T-helper 2 cell treated with Interferon-gamma antibody and Interleukin-4, amounts not matched to agents 5 μg/mL and 100 μg/mL, for 36 hours (primary cell): ENCODE measurements at regions not wholly inside any gene's neighbourhood (a gene's known extent, or its start where the extent isn't known, plus 50 kb on each side); places are given as distances from the start of the nearest gene placed in this dataset.

Source experiments
- DNase-seq: peaks from one replicate; pipeline ENCODE4 v3.0.0; 2021; ENCODE audit warnings: low spot score
- H3K27ac Mint-ChIP-seq: one replicate; pipeline ENCODE4 v1.8.0; 2021; ENCODE audit warnings: mild to moderate bottlenecking, mixed read lengths
- H3K27me3 Mint-ChIP-seq: one replicate; pipeline ENCODE4 v1.8.0; 2021; ENCODE audit warnings: low read depth, mixed read lengths
- H3K36me3 Mint-ChIP-seq: one replicate; pipeline ENCODE4 v1.8.0; 2021; ENCODE audit warnings: low read depth, mixed read lengths
- H3K4me1 Mint-ChIP-seq: one replicate; pipeline ENCODE4 v1.8.0; 2021; ENCODE audit warnings: low read depth, mixed read lengths
- H3K4me3 Mint-ChIP-seq: one replicate; pipeline ENCODE4 v1.8.0; 2022; ENCODE audit warnings: mild to moderate bottlenecking, moderate library complexity, mixed read lengths
- H3K9me3 Mint-ChIP-seq: one replicate; pipeline ENCODE4 v1.8.0; 2021; ENCODE audit warnings: mixed read lengths

GRCh38 chr12:124365726-124366430 is 71.0 kb downstream of the RFLNA start:
- H3K27me3 Mint-ChIP-seq = no peaks in the 10 kb centered on the region
- no peak overlapping the region for H3K27ac Mint-ChIP-seq
- H3K4me3 Mint-ChIP-seq = no peak overlapping the region
- peaks cover under 1% of the 10 kb centered on the region for H3K36me3 Mint-ChIP-seq
- no peaks in the 10 kb centered on the region for H3K9me3 Mint-ChIP-seq
- H3K4me1 Mint-ChIP-seq = no peaks in the 10 kb centered on the region
- DNase-seq = no peak
